ENCODE measurements at regions not wholly inside any gene's neighbourhood (a gene's known extent, or its start where the extent isn't known, plus 50 kb on each side); places are given as distances from the start of the nearest gene placed in this dataset.

DNA sequence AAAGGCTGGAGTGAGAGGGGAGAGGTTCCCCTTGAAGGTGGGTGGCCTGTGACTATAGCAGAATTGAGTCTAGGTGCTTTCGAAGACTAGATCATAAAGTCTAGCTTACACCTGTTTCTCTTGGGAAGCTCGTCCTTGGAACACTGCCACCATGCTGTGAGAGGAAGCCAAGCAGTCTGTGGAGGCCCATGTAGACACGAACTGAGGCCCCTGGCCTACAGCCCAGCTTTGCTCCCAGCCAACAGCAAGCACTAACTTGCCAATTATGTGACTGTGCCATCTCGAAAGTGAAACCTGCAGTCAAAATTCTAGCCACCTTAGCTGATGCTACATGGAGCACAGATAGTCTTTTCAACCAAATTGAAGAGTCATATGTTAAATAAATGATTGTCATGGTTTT lies 190.5 kb upstream of the NECTIN3 start:
- H2BK120ac ChIP-seq (ENCODE audit: low read depth, low read length, poor library complexity, severe bottlenecking) = no peak overlapping the region
- no peak overlapping the region for H3K14ac ChIP-seq (ENCODE audit: insufficient read depth, low read length)
- H3K9me3 ChIP-seq (ENCODE audit: control insufficient read depth, low read depth, low read length) = no peaks in the 10 kb centered on the region
- H3K23ac ChIP-seq (ENCODE audit: insufficient read length, low read depth, low read length) = no peak overlapping the region
- Mint-ChIP-seq H3K36me3 (ENCODE audit: insufficient read depth in 1 of 3, low read depth in 3 of 3) (peaks cover 0 to 2% (median under 1%) of the 10 kb centered on the region in 3 experiments; a peak in 2 of 7 replicates), H3K27ac (no peak overlapping the region; a peak in 1 of 7 replicates), H3K4me3 (no peak overlapping the region), H3K27me3 (ENCODE audit: low read depth) (no peaks in the 10 kb centered on the region), H3K9me3 (no peaks in the 10 kb centered on the region), H3K4me1 (no peaks in the 10 kb centered on the region; a peak in 1 of 4 replicates)
- peak; percentile 50 for DNase-seq
- H3K56ac ChIP-seq (ENCODE audit: insufficient read length, low read depth, low read length) = no peak overlapping the region
- no peaks in the 10 kb centered on the region for H3K4me1 ChIP-seq (ENCODE audit: insufficient read depth, low read length)
- no peak overlapping the region for H4K5ac ChIP-seq (ENCODE audit: insufficient read length, low read depth, low read length)
- H3K79me1 ChIP-seq (ENCODE audit: insufficient read depth, low read depth, low read length, poor library complexity, severe bottlenecking) = no peaks in the 10 kb centered on the region
- H3T11ph ChIP-seq (ENCODE audit: low read length) = no peak overlapping the region
- no peak overlapping the region for H3K18ac ChIP-seq (ENCODE audit: insufficient read length, low read depth, low read length)
- H3K79me2 ChIP-seq (ENCODE audit: insufficient read depth, low read length) = no peaks in the 10 kb centered on the region
- H2BK20ac ChIP-seq (ENCODE audit: low read depth, low read length, poor library complexity, severe bottlenecking) = no peak overlapping the region
- H2BK5ac ChIP-seq (ENCODE audit: insufficient read length, low read length) = no peak overlapping the region
- H2BK15ac ChIP-seq (ENCODE audit: low read depth, low read length) = no peak overlapping the region
- TF ChIP-seq, protein P1, sequence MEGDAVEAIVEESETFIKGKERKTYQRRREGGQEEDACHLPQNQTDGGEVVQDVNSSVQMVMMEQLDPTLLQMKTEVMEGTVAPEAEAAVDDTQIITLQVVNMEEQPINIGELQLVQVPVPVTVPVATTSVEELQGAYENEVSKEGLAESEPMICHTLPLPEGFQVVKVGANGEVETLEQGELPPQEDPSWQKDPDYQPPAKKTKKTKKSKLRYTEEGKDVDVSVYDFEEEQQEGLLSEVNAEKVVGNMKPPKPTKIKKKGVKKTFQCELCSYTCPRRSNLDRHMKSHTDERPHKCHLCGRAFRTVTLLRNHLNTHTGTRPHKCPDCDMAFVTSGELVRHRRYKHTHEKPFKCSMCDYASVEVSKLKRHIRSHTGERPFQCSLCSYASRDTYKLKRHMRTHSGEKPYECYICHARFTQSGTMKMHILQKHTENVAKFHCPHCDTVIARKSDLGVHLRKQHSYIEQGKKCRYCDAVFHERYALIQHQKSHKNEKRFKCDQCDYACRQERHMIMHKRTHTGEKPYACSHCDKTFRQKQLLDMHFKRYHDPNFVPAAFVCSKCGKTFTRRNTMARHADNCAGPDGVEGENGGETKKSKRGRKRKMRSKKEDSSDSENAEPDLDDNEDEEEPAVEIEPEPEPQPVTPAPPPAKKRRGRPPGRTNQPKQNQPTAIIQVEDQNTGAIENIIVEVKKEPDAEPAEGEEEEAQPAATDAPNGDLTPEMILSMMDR (conservative IDR thresholded peaks at IDR 0.05) = peak; percentile 59
- no peak overlapping the region for H2BK12ac ChIP-seq (ENCODE audit: insufficient read length, low read depth, low read length)
- no peak overlapping the region for H2AK5ac ChIP-seq (ENCODE audit: insufficient read length, low read length)
- no peak overlapping the region for H3K4me2 ChIP-seq (ENCODE audit: insufficient read depth, insufficient read length, low read length)
- H3K27me3 ChIP-seq (ENCODE audit: insufficient read depth, low read length) = no peaks in the 10 kb centered on the region
- H4K91ac ChIP-seq (ENCODE audit: insufficient read length, low read depth, low read length) = no peak overlapping the region
- H4K20me1 ChIP-seq (ENCODE audit: control insufficient read depth, insufficient read depth, insufficient read length) = no peaks in the 10 kb centered on the region
- H4K8ac ChIP-seq (replicated peaks; ENCODE audit: insufficient read length, low read depth, low read length) = no peak overlapping the region
- no peak overlapping the region for H3K4ac ChIP-seq (ENCODE audit: low read depth, low read length)
- WGBS (ENCODE audit: extremely low coverage, insufficient read length, low lambda C conversion rate) = no CpG with 5 or more reads among the region's 4 CpGs
- H3K27ac ChIP-seq (ENCODE audit: insufficient read length, low read depth, low read length) = no peak overlapping the region
- H3K9ac ChIP-seq (ENCODE audit: extremely low read depth, insufficient read length, low read length) = no peak overlapping the region
- H3K23me2 ChIP-seq (ENCODE audit: insufficient read length, low read depth, low read length, poor library complexity, severe bottlenecking) = no peaks in the 10 kb centered on the region
- H2AFZ ChIP-seq (ENCODE audit: low read length) = no peak overlapping the region

All from H9 (cell line).